ENCODE measurements at regions not wholly inside any gene's neighbourhood (a gene's known extent, or its start where the extent isn't known, plus 50 kb on each side); places are given as distances from the start of the nearest gene placed in this dataset.

GRCh38 chr21:39088831-39089380, 94.3 kb downstream of the PSMG1 start:
- H3K27ac ChIP-seq (ENCODE audit: low read depth in 1 of 2, low read length in 2 of 2) = no peak overlapping the region
- no peak overlapping the region for H3K4me3 ChIP-seq (ENCODE audit: low read depth in 1 of 3, low read length in 3 of 3)
- H3K4me1 ChIP-seq (ENCODE audit: control insufficient read depth in 4 of 4, insufficient read depth in 4 of 4, low read length in 3 of 4) = peaks cover 0 to 3% (median 0%) of the 10 kb centered on the region in 4 donors
- no peak overlapping the region for H3K9ac ChIP-seq (ENCODE audit: low read depth in 1 of 2, low read length in 2 of 2)
- no peaks in the 10 kb centered on the region for H3K36me3 ChIP-seq (ENCODE audit: control insufficient read depth in 4 of 4, insufficient read depth in 3 of 4, low read depth in 1 of 4, low read length in 3 of 4)
- 89% methylated on average over 9 of the region's 9 CpGs for WGBS
- TF ChIP-seq HNF4A (conservative IDR thresholded peaks at IDR 0.05) (peak; percentile 3 to 9), REST (IDR thresholded peaks at IDR 0.05) (no peak), ATF3 (IDR thresholded peaks at IDR 0.05) (no peak), RAD21 (IDR thresholded peaks at IDR 0.05) (peak; percentile 36 to 47), JUND (IDR thresholded peaks at IDR 0.05) (no peak), FOXA1 (IDR thresholded peaks at IDR 0.05) (no peak), ZBTB33 (IDR thresholded peaks at IDR 0.05) (no peak), SP1 (IDR thresholded peaks at IDR 0.05) (no peak)
- no peaks in the 10 kb centered on the region for H3K27me3 ChIP-seq (ENCODE audit: control insufficient read depth in 4 of 4, insufficient read depth in 4 of 4, low read length in 3 of 4)
- no peak for DNase-seq (ENCODE audit: low spot score)
- H3K9me3 ChIP-seq (ENCODE audit: control insufficient read depth in 4 of 4, low read length in 3 of 4) = no peaks in the 10 kb centered on the region

GRCh38 chr21:39088031-39088370, 95.2 kb downstream of the PSMG1 start:
- H3K4me3 ChIP-seq (ENCODE audit: low read depth in 1 of 3, low read length in 3 of 3) = no peak overlapping the region
- DNase-seq (ENCODE audit: low spot score) = no peak
- peaks cover 0 to 3% (median 2%) of the 10 kb centered on the region in 4 donors for H3K4me1 ChIP-seq (ENCODE audit: control insufficient read depth in 4 of 4, insufficient read depth in 4 of 4, low read length in 3 of 4)
- H3K27me3 ChIP-seq (ENCODE audit: control insufficient read depth in 4 of 4, insufficient read depth in 4 of 4, low read length in 3 of 4) = no peaks in the 10 kb centered on the region
- H3K9ac ChIP-seq (ENCODE audit: low read depth in 1 of 2, low read length in 2 of 2) = no peak overlapping the region
- 85% methylated on average over 6 of the region's 6 CpGs for WGBS
- no peak overlapping the region for H3K27ac ChIP-seq (ENCODE audit: low read depth in 1 of 2, low read length in 2 of 2)
- TF ChIP-seq CTCF (IDR thresholded peaks at IDR 0.05; ENCODE audit: low read depth, low read length, missing input control) = no peak
- no peak for TF ChIP-seq TAF1 (conservative IDR thresholded peaks at IDR 0.05)
- TF ChIP-seq HNF4A (conservative IDR thresholded peaks at IDR 0.05) = no peak
- no peak for TF ChIP-seq RAD21 (IDR thresholded peaks at IDR 0.05)
- TF ChIP-seq YY1 (IDR thresholded peaks at IDR 0.05) = no peak
- no peak for TF ChIP-seq NR2F2 (IDR thresholded peaks at IDR 0.05)
- no peak for TF ChIP-seq REST (IDR thresholded peaks at IDR 0.05)
- TF ChIP-seq EGR1 (IDR thresholded peaks at IDR 0.05; ENCODE audit: low read depth in 2 of 2) = no peak
- TF ChIP-seq JUND (IDR thresholded peaks at IDR 0.05) = no peak
- TF ChIP-seq ZBTB33 (IDR thresholded peaks at IDR 0.05) = no peak
- no peak for TF ChIP-seq FOXA2 (IDR thresholded peaks at IDR 0.05)
- no peak for TF ChIP-seq RXRA (IDR thresholded peaks at IDR 0.05)
- TF ChIP-seq GABPA (IDR thresholded peaks at IDR 0.05 in 1 of 2, conservative IDR thresholded peaks at IDR 0.05 in 1 of 2) = no peak
- TF ChIP-seq SP1 (IDR thresholded peaks at IDR 0.05) = no peak
- TF ChIP-seq FOXA1 (IDR thresholded peaks at IDR 0.05) = no peak
- no peak for TF ChIP-seq ATF3 (IDR thresholded peaks at IDR 0.05)
- TF ChIP-seq HNF4G (IDR thresholded peaks at IDR 0.05) = no peak
- no peak for TF ChIP-seq MAX (IDR thresholded peaks at IDR 0.05)
- no peaks in the 10 kb centered on the region for H3K9me3 ChIP-seq (ENCODE audit: control insufficient read depth in 4 of 4, low read length in 3 of 4)
- H3K36me3 ChIP-seq (ENCODE audit: control insufficient read depth in 4 of 4, insufficient read depth in 3 of 4, low read depth in 1 of 4, low read length in 3 of 4) = no peaks in the 10 kb centered on the region
